Prostate gland (tissue), 2 donors: ENCODE measurements at regions not wholly inside any gene's neighbourhood (a gene's known extent, or its start where the extent isn't known, plus 50 kb on each side); places are given as distances from the start of the nearest gene placed in this dataset.

Source experiments
- CTCF ChIP-seq, 4 experiments: fragments of 200-600 bp in 2 of 4; fragments of 450-650 bp in 2 of 4; sonication (generic) in 2 of 4; IDR thresholded peaks; 1 replicate in 3 of 4; 2 replicates in 1 of 4; pipeline ENCODE4 v1.5.1; 2016 to 2019; ENCODE audit warnings: antibody characterized with exemption in 4 of 4, mild to moderate bottlenecking in 2 of 4, moderate library complexity in 2 of 4
- POLR2AphosphoS5 ChIP-seq: sonication (generic); formaldehyde crosslinking; IDR thresholded peaks from one replicate; pipeline ENCODE4 v1.6.1; 2017; ENCODE audit warnings: antibody characterized with exemption

- TF ChIP-seq CTCF (IDR thresholded peaks at IDR 0.05) (no peak), POLR2AphosphoS5 (no peak)
These were observed 1938.5 kb upstream of the DEFB115 start for GRCh38 chr20:29318871-29319461.
